Esophagus (tissue), 2 donors: ENCODE measurements at regions not wholly inside any gene's neighbourhood (a gene's known extent, or its start where the extent isn't known, plus 50 kb on each side); places are given as distances from the start of the nearest gene placed in this dataset.
A peak's percentile ranks its signal among the peaks of the same experiment; 100 is the strongest.

ENCODE experiments used
- H3K27ac ChIP-seq, 2 donors: one replicate each; pipeline ENCODE4 v1.5.1; 2013; ENCODE audit warnings: low read depth in 2 of 2, mild to moderate bottlenecking in 2 of 2, inconsistent platforms in 1 of 2, low read length in 1 of 2, moderate library complexity in 1 of 2
- H3K27me3 ChIP-seq, 2 donors: one replicate each; pipeline ENCODE4 v1.6.1; 2013; ENCODE audit warnings: low read length in 2 of 2, control low read depth in 1 of 2, mild to moderate bottlenecking in 1 of 2; ENCODE audit not compliant: insufficient read depth in 2 of 2, control insufficient read depth in 1 of 2
- H3K36me3 ChIP-seq, 2 donors: one replicate each; pipeline ENCODE4 v1.6.1; 2013; ENCODE audit warnings: low read length in 1 of 2; ENCODE audit not compliant: control insufficient read depth in 2 of 2, insufficient read depth in 2 of 2
- H3K4me1 ChIP-seq, 2 donors: one replicate each; pipeline ENCODE4 v1.6.1; 2013; ENCODE audit warnings: low read length in 1 of 2; ENCODE audit not compliant: control insufficient read depth in 2 of 2, insufficient read depth in 2 of 2
- H3K4me3 ChIP-seq, 2 donors: one replicate each; pipeline ENCODE4 v1.5.1; 2013; ENCODE audit warnings: low read length in 2 of 2, mild to moderate bottlenecking in 2 of 2, low read depth in 1 of 2, moderate library complexity in 1 of 2
- H3K9me3 ChIP-seq, 2 donors: one replicate each; pipeline ENCODE4 v1.6.1; 2013; ENCODE audit warnings: mild to moderate bottlenecking in 2 of 2, low read depth in 1 of 2, low read length in 1 of 2, moderate library complexity in 1 of 2; ENCODE audit not compliant: control insufficient read depth in 2 of 2, insufficient read depth in 1 of 2
- WGBS, 2 donors: extraction: QIAGEN DNeasy Blood & Tissue Kit; methylation state at CpG; one replicate each; pipeline ENCODE4 v1.1.7; 2013; 5-methylcytosine and 5-hydroxymethylcytosine counted together
- donor health status: healthy with polysubstance abuse.
- donor health status: Bipolar disorder and iron deficiency.

- 75 to 90% methylated on average over 5 of the region's 5 CpGs for whole genome bisulfite sequencing, 2 donors
- H3K27ac ChIP-seq: no peak overlapping the region
- H3K27me3 ChIP-seq: no peaks in the 10 kb centered on the region
- H3K36me3 ChIP-seq: no peaks in the 10 kb centered on the region
- H3K4me1 ChIP-seq: peaks cover 0 to 3% of the 10 kb centered on the region in 2 donors
- H3K9me3 ChIP-seq: no peaks in the 10 kb centered on the region
- H3K4me3 ChIP-seq: no peak overlapping the region
Measured at GRCh38 chrX:39851745-39852455, 245.9 kb downstream of the BCOR start.

DNA sequence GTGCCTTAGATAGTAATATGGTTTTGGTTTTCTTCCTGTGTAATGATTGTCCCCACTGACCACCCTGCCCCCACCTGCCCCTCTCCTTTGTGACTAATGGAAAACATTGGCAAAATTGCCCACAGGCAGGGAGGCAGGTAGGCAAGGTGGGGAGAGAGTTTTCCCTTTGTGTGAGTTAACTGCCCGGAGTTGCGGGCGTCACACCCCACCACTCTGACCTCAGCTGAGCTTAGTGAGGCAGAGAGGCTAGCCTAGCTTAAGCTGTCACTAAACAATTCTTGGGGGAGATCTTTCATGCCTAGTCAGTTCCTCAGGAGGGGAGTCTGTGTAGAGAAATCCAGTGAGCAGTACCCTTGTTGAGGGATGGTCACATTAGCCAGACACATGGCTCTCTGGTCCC is 245.3 kb downstream of the BCOR start:
- H3K27ac ChIP-seq: no peak overlapping the region
- H3K9me3 ChIP-seq: no peaks in the 10 kb centered on the region
- no peak overlapping the region for H3K4me3 ChIP-seq
- no peaks in the 10 kb centered on the region for H3K27me3 ChIP-seq
- WGBS, 2 donors: 88 to 97% methylated on average over 3 of the region's 3 CpGs
- no peaks in the 10 kb centered on the region for H3K36me3 ChIP-seq
- H3K4me1 ChIP-seq: peaks cover 0 to 3% of the 10 kb centered on the region in 2 donors

GRCh38 chrX:39853417-39854030 is 244.2 kb downstream of the BCOR start:
- H3K27ac ChIP-seq: no peak overlapping the region
- no peaks in the 10 kb centered on the region for H3K36me3 ChIP-seq
- no peaks in the 10 kb centered on the region for H3K27me3 ChIP-seq
- H3K4me1 ChIP-seq: peaks cover 0 to 3% of the 10 kb centered on the region in 2 donors
- no peak overlapping the region for H3K4me3 ChIP-seq
- no peaks in the 10 kb centered on the region for H3K9me3 ChIP-seq
- WGBS, 2 donors: 54 to 65% methylated on average over 3 of the region's 3 CpGs

DNA sequence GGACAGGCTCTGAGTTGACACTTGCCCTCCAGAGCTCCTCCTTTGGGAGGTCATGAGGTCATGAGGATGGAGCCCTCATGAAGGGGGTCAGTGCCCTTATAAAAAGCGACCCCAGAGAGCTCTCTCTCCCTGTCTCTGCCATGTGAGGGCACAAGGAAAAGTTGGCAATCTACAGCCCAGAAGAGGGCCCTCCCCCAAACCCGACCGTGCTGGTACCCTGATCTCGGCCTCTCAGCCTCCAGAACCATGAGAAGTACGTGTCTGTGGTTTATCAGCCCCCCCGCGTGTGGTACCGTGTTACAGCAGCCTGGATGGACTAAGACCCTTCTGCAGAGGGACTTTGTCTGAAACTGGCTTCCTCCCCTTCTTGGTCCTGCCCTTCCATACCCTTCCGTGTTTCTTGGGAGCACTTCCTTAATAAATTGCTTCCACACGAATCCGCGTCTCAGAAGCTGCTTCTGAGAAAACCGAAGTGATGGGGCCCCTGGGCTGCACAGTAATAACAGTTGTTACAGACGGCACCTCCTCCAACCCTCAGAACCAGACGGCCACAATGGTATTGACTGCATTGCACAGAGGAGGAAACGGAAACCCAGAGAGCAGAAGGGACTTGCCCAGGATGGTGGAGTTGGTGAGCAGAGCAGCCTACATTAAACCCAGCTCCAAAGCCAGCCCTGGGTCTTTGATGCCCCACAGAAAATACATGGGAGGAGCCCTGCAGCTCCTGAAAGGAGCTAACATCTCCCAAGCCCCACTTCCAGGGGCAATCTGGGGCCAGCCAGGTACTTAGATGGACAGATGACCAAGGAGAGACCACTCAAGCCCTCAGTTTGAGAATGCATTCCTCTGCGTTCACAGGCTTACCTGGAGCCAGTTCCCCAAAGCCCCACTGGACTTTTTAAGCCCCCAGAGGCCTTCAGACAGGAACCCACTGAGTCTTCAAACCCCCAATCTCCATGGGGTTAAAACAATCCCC is 242.7 kb downstream of the BCOR start:
- WGBS, 2 donors: 65 to 71% methylated on average over 17 of the region's 17 CpGs

GRCh38 chrX:39855748-39856129 is 242.0 kb downstream of the BCOR start:
- WGBS, 2 donors: 18 to 40% methylated on average over 10 of the region's 10 CpGs
- Histone ChIP-seq H3K4me3 (no peak overlapping the region), H3K36me3 (no peaks in the 10 kb centered on the region), H3K27me3 (no peaks in the 10 kb centered on the region), H3K27ac (peak overlapping the region in 1 of 2 donors; percentile 49), H3K4me1 (peaks cover 0 to 3% of the 10 kb centered on the region in 2 donors), H3K9me3 (no peaks in the 10 kb centered on the region)

More for the DNA sequence above, 242.7 kb downstream of the BCOR start:
- Histone ChIP-seq H3K4me1 (peaks cover 0 to 3% of the 10 kb centered on the region in 2 donors), H3K4me3 (no peak overlapping the region), H3K36me3 (no peaks in the 10 kb centered on the region), H3K27ac (peak overlapping the region; percentile 45 to 49), H3K27me3 (no peaks in the 10 kb centered on the region), H3K9me3 (no peaks in the 10 kb centered on the region)

- H3K27ac ChIP-seq: no peak overlapping the region
- H3K36me3 ChIP-seq: no peaks in the 10 kb centered on the region
- H3K27me3 ChIP-seq: no peaks in the 10 kb centered on the region
- WGBS, 2 donors: 73 to 82% methylated on average over 7 of the region's 7 CpGs
- H3K9me3 ChIP-seq: no peaks in the 10 kb centered on the region
- H3K4me3 ChIP-seq: no peak overlapping the region
- H3K4me1 ChIP-seq: peaks cover 0 to 3% of the 10 kb centered on the region in 2 donors
Measured at GRCh38 chrX:39856472-39857121, 241.2 kb downstream of the BCOR start.

GRCh38 chrX:39857780-39858179 is 240.0 kb downstream of the BCOR start:
- Histone ChIP-seq H3K27ac (no peak overlapping the region), H3K36me3 (no peaks in the 10 kb centered on the region), H3K4me3 (no peak overlapping the region), H3K4me1 (peaks cover 0 to 3% of the 10 kb centered on the region in 2 donors), H3K27me3 (no peaks in the 10 kb centered on the region), H3K9me3 (no peaks in the 10 kb centered on the region)
- WGBS, 2 donors: 78 to 83% methylated on average over 3 of the region's 3 CpGs

DNA sequence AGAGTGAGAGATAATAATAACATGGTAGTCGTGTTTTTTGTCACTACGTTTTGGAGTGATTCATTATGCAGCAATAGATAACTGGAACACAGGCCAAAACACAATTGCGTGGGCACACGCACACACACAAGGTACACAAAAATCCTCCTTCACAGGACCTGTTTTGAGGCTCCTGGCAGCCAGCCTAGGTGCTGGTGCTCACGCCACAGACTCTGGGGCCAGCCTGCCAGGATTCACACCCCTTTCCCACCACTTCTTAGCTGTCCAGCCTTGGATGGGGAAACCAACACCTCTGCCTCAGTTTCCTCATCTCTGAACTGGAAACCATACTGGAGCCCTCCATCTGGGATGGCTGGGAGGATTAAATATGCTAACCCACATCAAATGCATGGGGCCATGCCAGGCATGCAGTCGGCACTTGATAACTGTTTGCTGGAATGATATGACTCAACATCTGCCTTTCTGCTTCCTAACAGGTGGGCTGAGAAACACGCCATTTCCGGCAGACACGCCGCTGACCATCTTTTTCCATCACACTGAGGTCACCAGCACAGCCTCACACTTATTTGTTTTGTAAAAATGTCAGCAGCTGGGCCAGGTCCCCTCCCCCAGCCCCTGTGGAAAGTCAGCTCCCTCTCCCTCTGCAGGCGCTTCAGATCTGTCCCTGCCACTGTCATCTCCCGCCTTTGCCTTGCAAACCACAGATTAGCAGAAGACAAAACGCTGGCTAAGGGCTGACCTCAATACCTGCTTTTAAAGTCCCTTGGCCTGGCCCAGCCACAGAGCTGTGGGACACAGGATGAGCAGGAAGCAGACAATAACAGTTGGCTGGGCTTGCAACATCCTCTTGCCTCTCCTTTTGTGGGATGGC is 237.5 kb downstream of the BCOR start:
- no peaks in the 10 kb centered on the region for H3K9me3 ChIP-seq

More for the DNA sequence above, 237.5 kb downstream of the BCOR start:
- no peak overlapping the region for H3K4me3 ChIP-seq
- H3K27ac ChIP-seq: no peak overlapping the region
- H3K27me3 ChIP-seq: no peaks in the 10 kb centered on the region
- H3K4me1 ChIP-seq: peaks cover 0 to 3% of the 10 kb centered on the region in 2 donors
- WGBS, 2 donors: 27 to 44% methylated on average over 13 of the region's 13 CpGs
- H3K36me3 ChIP-seq: no peaks in the 10 kb centered on the region
